HepG2 (cell line): ENCODE measurements at regions not wholly inside any gene's neighbourhood (a gene's known extent, or its start where the extent isn't known, plus 50 kb on each side); places are given as distances from the start of the nearest gene placed in this dataset.

Experiments
- ATAC-seq: fragments of 200-7000 bp; cut with Tn5 transposase; 3 replicates; pipeline ENCODE4 v1.9.1; 2020; ENCODE audit warnings: mild to moderate bottlenecking, moderate library complexity
- BruUV-seq: library from RNA; stranded (reverse); fragments of 400-500 nt; replicated peaks from 2 replicates; lab custom pipeline; 2021; lab: Mats Ljungman, UMichigan
- CTCF ChIA-PET: fragments of 300-600 bp; formaldehyde crosslinking; extraction: SDS; loops from one replicate; lab custom pipeline; 2021; ENCODE audit warnings: low total read pairs, inconsistent platforms, low intra/inter-chr PET ratio; lab: Yijun Ruan, JAX
- POLR2A ChIA-PET: fragments of 350-600 bp; sonication (Branson Sonifier 250); formaldehyde crosslinking; loops from one replicate; lab custom pipeline; 2020; ENCODE audit warnings: antibody characterized with exemption, inconsistent platforms; lab: Yijun Ruan, JAX
- DNase-seq: peaks from one replicate; pipeline ENCODE4 v3.0.0-alpha.2; 2015; ENCODE audit warnings: low spot score
- FAIRE-seq: peaks from 3 replicates; lab custom pipeline; 2011; peaks lifted over from hg19 to GRCh38; lab: Jason Lieb, UNC
- H2AFZ ChIP-seq: one replicate; pipeline ENCODE4 v1.6.1; 2011; ENCODE audit warnings: low read length, inconsistent platforms
- H3K27ac ChIP-seq: fragments of 300-600 bp; 3 replicates; pipeline ENCODE4 v1.8.0; 2011; ENCODE audit warnings: mixed run types, mild to moderate bottlenecking, mixed read lengths, low read length, inconsistent platforms; ENCODE audit not compliant: insufficient read depth; ENCODE audit errors: extremely low read length
- H3K27me3 ChIP-seq, 2 experiments: fragments of 200-600 bp in 1 of 2; 2 replicates in 1 of 2; 3 replicates in 1 of 2; pipeline versions ENCODE4 v1.6.0 to v1.8.0; 2011; ENCODE audit warnings: low read length in 2 of 2, mild to moderate bottlenecking in 2 of 2, moderate library complexity in 2 of 2, inconsistent platforms in 1 of 2; ENCODE audit not compliant: insufficient read depth in 2 of 2, control insufficient read depth in 1 of 2
- H3K36me3 ChIP-seq, 2 experiments: fragments of 200-600 bp in 1 of 2; replicated peaks in 1 of 2; 2 replicates in 1 of 2; 3 replicates in 1 of 2; pipeline versions ENCODE4 v1.5.1 to v1.8.0; 2011; ENCODE audit warnings: low read length in 2 of 2, inconsistent platforms in 1 of 2; ENCODE audit not compliant: insufficient read depth in 2 of 2, control insufficient read depth in 1 of 2
- H3K4me1 ChIP-seq: 2 replicates; pipeline ENCODE4 v1.5.1; 2012; ENCODE audit warnings: low read length, inconsistent platforms; ENCODE audit not compliant: insufficient read depth
- H3K4me2 ChIP-seq: 2 replicates; pipeline ENCODE4 v1.6.0; 2011; ENCODE audit warnings: low read depth, low read length, inconsistent platforms
- H3K4me3 ChIP-seq, 3 experiments: fragments of 200-600 bp in 1 of 3; sonication (generic), shearing (Covaris generic) in 1 of 3; replicated peaks in 1 of 3; 2 replicates each; pipeline ENCODE4 v1.5.1; 2011 to 2016; ENCODE audit warnings: low read length in 3 of 3, inconsistent platforms in 2 of 3, low read depth in 2 of 3, mild to moderate bottlenecking in 2 of 3, control low read depth in 1 of 3, mixed read lengths in 1 of 3; ENCODE audit not compliant: insufficient read depth in 1 of 3
- H3K79me2 ChIP-seq: one replicate; pipeline ENCODE4 v1.6.1; 2011; ENCODE audit warnings: low read length, inconsistent platforms; ENCODE audit not compliant: insufficient read depth
- H3K9ac ChIP-seq: 2 replicates; pipeline ENCODE4 v1.6.0; 2011; ENCODE audit warnings: mild to moderate bottlenecking, low read depth, low read length, inconsistent platforms; ENCODE audit not compliant: insufficient read depth
- H3K9me3 ChIP-seq: 2 replicates; pipeline ENCODE4 v1.5.1; 2012; ENCODE audit warnings: mild to moderate bottlenecking, low read length
- H4K20me1 ChIP-seq: 2 replicates; pipeline ENCODE4 v1.6.0; 2011; ENCODE audit warnings: inconsistent platforms, mild to moderate bottlenecking, low read length, moderate library complexity; ENCODE audit not compliant: insufficient read depth
- ARID2 ChIP-seq: sonication (generic); formaldehyde crosslinking; IDR thresholded peaks from 2 replicates; pipeline ENCODE4 v1.8.1; 2022; ENCODE audit warnings: mild to moderate bottlenecking, missing genetic modification reagents, borderline replicate concordance
- PRDM4 ChIP-seq: sonication (generic); formaldehyde crosslinking; IDR thresholded peaks from 2 replicates; pipeline ENCODE4 v1.9.0; 2021; ENCODE audit warnings: missing genetic modification reagents, borderline replicate concordance
- TFE3 ChIP-seq: IDR thresholded peaks from 2 replicates; pipeline ENCODE4 v1.6.1; 2016
- TRAFD1 ChIP-seq: sonication (generic); formaldehyde crosslinking; IDR thresholded peaks from 2 replicates; pipeline ENCODE4 v1.5.1; 2020; ENCODE audit warnings: missing genetic modification reagents, mild to moderate bottlenecking, borderline replicate concordance
- ZNF710 ChIP-seq: sonication (generic); formaldehyde crosslinking; IDR thresholded peaks from 2 replicates; pipeline ENCODE4 v1.5.0; 2020; ENCODE audit warnings: mild to moderate bottlenecking, missing genetic modification reagents, borderline replicate concordance
- ZNF737 ChIP-seq: sonication (generic); formaldehyde crosslinking; IDR thresholded peaks from 2 replicates; pipeline ENCODE4 v1.5.0; 2020; ENCODE audit warnings: missing genetic modification reagents, mild to moderate bottlenecking, borderline replicate concordance
- ZNF773 ChIP-seq: sonication (generic); formaldehyde crosslinking; IDR thresholded peaks from 2 replicates; pipeline ENCODE4 v1.4.0; 2020; ENCODE audit warnings: missing genetic modification reagents, borderline replicate concordance
- ZNF816 ChIP-seq: sonication (generic); formaldehyde crosslinking; IDR thresholded peaks from 2 replicates; pipeline ENCODE4 v1.8.0; 2022; ENCODE audit warnings: missing genetic modification reagents, mild to moderate bottlenecking, borderline replicate concordance
- in situ Hi-C: cut with HindIII; loops from 2 replicates; pipeline ENCODE4 v1.10.0; 2017; ENCODE audit warnings: low pct_unique_long_range_greater_than_20kb; ENCODE audit not compliant: extremely low pct_ligation_motif_present
- intact Hi-C: fragments of 100-400 bp; cut with micrococcal nuclease; formaldehyde crosslinking; loops from one replicate; pipeline ENCODE4 v1.10.0; 2022; ENCODE audit not compliant: unreplicated experiment
- TF ChIP-seq, protein P1 (sequence below): sonication (generic); formaldehyde crosslinking; IDR thresholded peaks from 2 replicates; pipeline ENCODE4 v1.5.1; 2020; ENCODE audit warnings: missing genetic modification reagents, mild to moderate bottlenecking, borderline replicate concordance
- TF ChIP-seq, protein P2 (sequence below): sonication (generic); formaldehyde crosslinking; IDR thresholded peaks from 2 replicates; pipeline ENCODE4 v1.4.0; 2020; ENCODE audit warnings: mild to moderate bottlenecking, missing genetic modification reagents
- TF ChIP-seq, protein P3 (sequence below): sonication (generic); formaldehyde crosslinking; IDR thresholded peaks from 2 replicates; pipeline ENCODE4 v1.5.0; 2020; ENCODE audit warnings: missing genetic modification reagents

GRCh38 chr2:146363731-146364130, 1481.1 kb upstream of the ACVR2A start (continued):
- TF ChIP-seq, protein P1, sequence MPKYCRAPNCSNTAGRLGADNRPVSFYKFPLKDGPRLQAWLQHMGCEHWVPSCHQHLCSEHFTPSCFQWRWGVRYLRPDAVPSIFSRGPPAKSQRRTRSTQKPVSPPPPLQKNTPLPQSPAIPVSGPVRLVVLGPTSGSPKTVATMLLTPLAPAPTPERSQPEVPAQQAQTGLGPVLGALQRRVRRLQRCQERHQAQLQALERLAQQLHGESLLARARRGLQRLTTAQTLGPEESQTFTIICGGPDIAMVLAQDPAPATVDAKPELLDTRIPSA (CRISPR knock-in tag), result no peak

GRCh38 chr2:146351689-146352088, 1493.1 kb upstream of the ACVR2A start:
- no TSS peak for BruUV-seq
- H3K27ac ChIP-seq, result no peak overlapping the region
- no peaks in the 10 kb centered on the region for H3K36me3 ChIP-seq
- ChIA-PET CTCF (no interaction called here), POLR2A (no interaction called here)
- ATAC-seq, result no peak
- no peak overlapping the region for H2AFZ ChIP-seq
- no peak overlapping the region for H3K9ac ChIP-seq
- H3K27me3 ChIP-seq, result no peaks in the 10 kb centered on the region
- in situ Hi-C loops (no loop called here), intact Hi-C loops (no loop called here)
- no peak overlapping the region for H3K4me3 ChIP-seq
- H3K4me2 ChIP-seq, result no peak overlapping the region
- no peaks in the 10 kb centered on the region for H3K9me3 ChIP-seq
- FAIRE-seq, result no peak
- no peaks in the 10 kb centered on the region for H3K79me2 ChIP-seq
- DNase-seq, result no peak
- H4K20me1 ChIP-seq, result no peaks in the 10 kb centered on the region
- H3K4me1 ChIP-seq, result no peaks in the 10 kb centered on the region
- TF ChIP-seq, protein P2, sequence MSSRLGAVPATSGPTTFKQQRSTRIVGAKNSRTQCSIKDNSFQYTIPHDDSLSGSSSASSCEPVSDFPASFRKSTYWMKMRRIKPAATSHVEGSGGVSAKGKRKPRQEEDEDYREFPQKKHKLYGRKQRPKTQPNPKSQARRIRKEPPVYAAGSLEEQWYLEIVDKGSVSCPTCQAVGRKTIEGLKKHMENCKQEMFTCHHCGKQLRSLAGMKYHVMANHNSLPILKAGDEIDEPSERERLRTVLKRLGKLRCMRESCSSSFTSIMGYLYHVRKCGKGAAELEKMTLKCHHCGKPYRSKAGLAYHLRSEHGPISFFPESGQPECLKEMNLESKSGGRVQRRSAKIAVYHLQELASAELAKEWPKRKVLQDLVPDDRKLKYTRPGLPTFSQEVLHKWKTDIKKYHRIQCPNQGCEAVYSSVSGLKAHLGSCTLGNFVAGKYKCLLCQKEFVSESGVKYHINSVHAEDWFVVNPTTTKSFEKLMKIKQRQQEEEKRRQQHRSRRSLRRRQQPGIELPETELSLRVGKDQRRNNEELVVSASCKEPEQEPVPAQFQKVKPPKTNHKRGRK (CRISPR knock-in tag), result no peak
- TF ChIP-seq ARID2 (CRISPR knock-in tag), result no peak
- TF ChIP-seq PRDM4 (CRISPR knock-in tag), result no peak
- TF ChIP-seq, protein P3, sequence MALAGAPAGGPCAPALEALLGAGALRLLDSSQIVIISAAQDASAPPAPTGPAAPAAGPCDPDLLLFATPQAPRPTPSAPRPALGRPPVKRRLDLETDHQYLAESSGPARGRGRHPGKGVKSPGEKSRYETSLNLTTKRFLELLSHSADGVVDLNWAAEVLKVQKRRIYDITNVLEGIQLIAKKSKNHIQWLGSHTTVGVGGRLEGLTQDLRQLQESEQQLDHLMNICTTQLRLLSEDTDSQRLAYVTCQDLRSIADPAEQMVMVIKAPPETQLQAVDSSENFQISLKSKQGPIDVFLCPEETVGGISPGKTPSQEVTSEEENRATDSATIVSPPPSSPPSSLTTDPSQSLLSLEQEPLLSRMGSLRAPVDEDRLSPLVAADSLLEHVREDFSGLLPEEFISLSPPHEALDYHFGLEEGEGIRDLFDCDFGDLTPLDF, result no peak
- no peak for TF ChIP-seq ZNF773
- TF ChIP-seq TRAFD1, result no peak
- no peak for TF ChIP-seq TFE3 (CRISPR knock-in tag)
- no peak for TF ChIP-seq ZNF710 (CRISPR knock-in tag)
- no peak for TF ChIP-seq ZNF737 (CRISPR knock-in tag)
- TF ChIP-seq ZNF816, result no peak
